HepG2 (cell line): ENCODE measurements at regions not wholly inside any gene's neighbourhood (a gene's known extent, or its start where the extent isn't known, plus 50 kb on each side); places are given as distances from the start of the nearest gene placed in this dataset.

Source experiments
- ATAC-seq: fragments of 200-7000 bp; cut with Tn5 transposase; 3 replicates; pipeline ENCODE4 v1.9.1; 2020; ENCODE audit warnings: mild to moderate bottlenecking, moderate library complexity
- BruUV-seq: library from RNA; stranded (reverse); fragments of 400-500 nt; replicated peaks from 2 replicates; lab custom pipeline; 2021; lab: Mats Ljungman, UMichigan
- CTCF ChIA-PET: fragments of 300-600 bp; formaldehyde crosslinking; extraction: SDS; loops from one replicate; lab custom pipeline; 2021; ENCODE audit warnings: low total read pairs, inconsistent platforms, low intra/inter-chr PET ratio; lab: Yijun Ruan, JAX
- POLR2A ChIA-PET: fragments of 350-600 bp; sonication (Branson Sonifier 250); formaldehyde crosslinking; loops from one replicate; lab custom pipeline; 2020; ENCODE audit warnings: antibody characterized with exemption, inconsistent platforms; lab: Yijun Ruan, JAX
- DNase-seq: peaks from one replicate; pipeline ENCODE4 v3.0.0-alpha.2; 2015; ENCODE audit warnings: low spot score
- FAIRE-seq: peaks from 3 replicates; lab custom pipeline; 2011; peaks lifted over from hg19 to GRCh38; lab: Jason Lieb, UNC
- H2AFZ ChIP-seq: one replicate; pipeline ENCODE4 v1.6.1; 2011; ENCODE audit warnings: low read length, inconsistent platforms
- H3K27ac ChIP-seq: fragments of 300-600 bp; 3 replicates; pipeline ENCODE4 v1.8.0; 2011; ENCODE audit warnings: mixed run types, mild to moderate bottlenecking, mixed read lengths, low read length, inconsistent platforms; ENCODE audit not compliant: insufficient read depth; ENCODE audit errors: extremely low read length
- H3K27me3 ChIP-seq, 2 experiments: fragments of 200-600 bp in 1 of 2; 2 replicates in 1 of 2; 3 replicates in 1 of 2; pipeline versions ENCODE4 v1.6.0 to v1.8.0; 2011; ENCODE audit warnings: low read length in 2 of 2, mild to moderate bottlenecking in 2 of 2, moderate library complexity in 2 of 2, inconsistent platforms in 1 of 2; ENCODE audit not compliant: insufficient read depth in 2 of 2, control insufficient read depth in 1 of 2
- H3K36me3 ChIP-seq, 2 experiments: fragments of 200-600 bp in 1 of 2; replicated peaks in 1 of 2; 2 replicates in 1 of 2; 3 replicates in 1 of 2; pipeline versions ENCODE4 v1.5.1 to v1.8.0; 2011; ENCODE audit warnings: low read length in 2 of 2, inconsistent platforms in 1 of 2; ENCODE audit not compliant: insufficient read depth in 2 of 2, control insufficient read depth in 1 of 2
- H3K4me1 ChIP-seq: 2 replicates; pipeline ENCODE4 v1.5.1; 2012; ENCODE audit warnings: low read length, inconsistent platforms; ENCODE audit not compliant: insufficient read depth
- H3K4me2 ChIP-seq: 2 replicates; pipeline ENCODE4 v1.6.0; 2011; ENCODE audit warnings: low read depth, low read length, inconsistent platforms
- H3K4me3 ChIP-seq, 3 experiments: fragments of 200-600 bp in 1 of 3; sonication (generic), shearing (Covaris generic) in 1 of 3; replicated peaks in 1 of 3; 2 replicates each; pipeline ENCODE4 v1.5.1; 2011 to 2016; ENCODE audit warnings: low read length in 3 of 3, inconsistent platforms in 2 of 3, low read depth in 2 of 3, mild to moderate bottlenecking in 2 of 3, control low read depth in 1 of 3, mixed read lengths in 1 of 3; ENCODE audit not compliant: insufficient read depth in 1 of 3
- H3K79me2 ChIP-seq: one replicate; pipeline ENCODE4 v1.6.1; 2011; ENCODE audit warnings: low read length, inconsistent platforms; ENCODE audit not compliant: insufficient read depth
- H3K9ac ChIP-seq: 2 replicates; pipeline ENCODE4 v1.6.0; 2011; ENCODE audit warnings: mild to moderate bottlenecking, low read depth, low read length, inconsistent platforms; ENCODE audit not compliant: insufficient read depth
- H3K9me3 ChIP-seq: 2 replicates; pipeline ENCODE4 v1.5.1; 2012; ENCODE audit warnings: mild to moderate bottlenecking, low read length
- H4K20me1 ChIP-seq: 2 replicates; pipeline ENCODE4 v1.6.0; 2011; ENCODE audit warnings: inconsistent platforms, mild to moderate bottlenecking, low read length, moderate library complexity; ENCODE audit not compliant: insufficient read depth
- CREB1 ChIP-seq, 2 experiments: fragments of 450-650 bp in 1 of 2; IDR thresholded peaks; 2 replicates each; pipeline ENCODE4 v1.6.1; 2016 to 2017; ENCODE audit warnings: control low read depth in 1 of 2, mild to moderate bottlenecking in 1 of 2, missing compliant biosample characterization in 1 of 2, missing genetic modification characterization in 1 of 2
- DR1 ChIP-seq: sonication (generic); formaldehyde crosslinking; IDR thresholded peaks from 2 replicates; pipeline ENCODE4 v1.8.0; 2021; ENCODE audit warnings: mild to moderate bottlenecking, missing genetic modification reagents, inconsistent platforms
- PRDM15 ChIP-seq: sonication (generic); formaldehyde crosslinking; IDR thresholded peaks from 2 replicates; pipeline ENCODE4 v1.4.0; 2020; ENCODE audit warnings: missing genetic modification reagents
- RELA ChIP-seq: sonication (generic); formaldehyde crosslinking; IDR thresholded peaks from 2 replicates; pipeline ENCODE4 v1.4.0; 2020; ENCODE audit warnings: missing genetic modification reagents
- SRY ChIP-seq: sonication (generic); formaldehyde crosslinking; IDR thresholded peaks from 2 replicates; pipeline ENCODE4 v1.8.0; 2022; ENCODE audit warnings: mild to moderate bottlenecking, missing genetic modification reagents
- TRAFD1 ChIP-seq: sonication (generic); formaldehyde crosslinking; IDR thresholded peaks from 2 replicates; pipeline ENCODE4 v1.5.1; 2020; ENCODE audit warnings: missing genetic modification reagents, mild to moderate bottlenecking, borderline replicate concordance
- ZNF12 ChIP-seq: sonication (generic); formaldehyde crosslinking; IDR thresholded peaks from 2 replicates; pipeline ENCODE4 v1.5.0; 2020; ENCODE audit warnings: missing genetic modification reagents
- WGBS: methylation state at CpG from one replicate; pipeline ENCODE4 v1.1.6; 2017; ENCODE audit warnings: low lambda C conversion rate; 5-methylcytosine and 5-hydroxymethylcytosine counted together
- in situ Hi-C: cut with HindIII; loops from 2 replicates; pipeline ENCODE4 v1.10.0; 2017; ENCODE audit warnings: low pct_unique_long_range_greater_than_20kb; ENCODE audit not compliant: extremely low pct_ligation_motif_present
- intact Hi-C: fragments of 100-400 bp; cut with micrococcal nuclease; formaldehyde crosslinking; loops from one replicate; pipeline ENCODE4 v1.10.0; 2022; ENCODE audit not compliant: unreplicated experiment
- TF ChIP-seq, protein P1 (sequence below): sonication (generic); formaldehyde crosslinking; IDR thresholded peaks from 2 replicates; pipeline ENCODE4 v1.4.0; 2020; ENCODE audit warnings: missing genetic modification reagents

- FAIRE-seq, result no peak
- no TSS peak for BruUV-seq
- H2AFZ ChIP-seq, result no peak overlapping the region
Measured at GRCh38 chr4:137427411-137427810, 104.9 kb downstream of the PCDH18 start.

More at GRCh38 chr4:137427411-137427810, 104.9 kb downstream of the PCDH18 start:
- Histone ChIP-seq H3K9me3 (no peaks in the 10 kb centered on the region), H3K4me3 (no peak overlapping the region), H4K20me1 (no peaks in the 10 kb centered on the region), H3K27me3 (no peaks in the 10 kb centered on the region), H3K79me2 (no peaks in the 10 kb centered on the region), H3K4me2 (no peak overlapping the region), H3K27ac (no peak overlapping the region), H3K4me1 (no peaks in the 10 kb centered on the region), H3K36me3 (no peaks in the 10 kb centered on the region), H3K9ac (no peak overlapping the region)
- intact Hi-C loops (no loop called here), in situ Hi-C loops (no loop called here)
- no peak for ATAC-seq
- CTCF ChIA-PET, result no interaction called here
- WGBS, result 23% methylated on average over 3 of the region's 3 CpGs
- TF ChIP-seq, protein P1, sequence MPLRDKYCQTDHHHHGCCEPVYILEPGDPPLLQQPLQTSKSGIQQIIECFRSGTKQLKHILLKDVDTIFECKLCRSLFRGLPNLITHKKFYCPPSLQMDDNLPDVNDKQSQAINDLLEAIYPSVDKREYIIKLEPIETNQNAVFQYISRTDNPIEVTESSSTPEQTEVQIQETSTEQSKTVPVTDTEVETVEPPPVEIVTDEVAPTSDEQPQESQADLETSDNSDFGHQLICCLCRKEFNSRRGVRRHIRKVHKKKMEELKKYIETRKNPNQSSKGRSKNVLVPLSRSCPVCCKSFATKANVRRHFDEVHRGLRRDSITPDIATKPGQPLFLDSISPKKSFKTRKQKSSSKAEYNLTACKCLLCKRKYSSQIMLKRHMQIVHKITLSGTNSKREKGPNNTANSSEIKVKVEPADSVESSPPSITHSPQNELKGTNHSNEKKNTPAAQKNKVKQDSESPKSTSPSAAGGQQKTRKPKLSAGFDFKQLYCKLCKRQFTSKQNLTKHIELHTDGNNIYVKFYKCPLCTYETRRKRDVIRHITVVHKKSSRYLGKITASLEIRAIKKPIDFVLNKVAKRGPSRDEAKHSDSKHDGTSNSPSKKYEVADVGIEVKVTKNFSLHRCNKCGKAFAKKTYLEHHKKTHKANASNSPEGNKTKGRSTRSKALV (CRISPR knock-in tag), result no peak
- TF ChIP-seq DR1 (CRISPR knock-in tag) (no peak), RELA (CRISPR knock-in tag) (no peak), ZNF12 (CRISPR knock-in tag) (no peak), CREB1 (IDR thresholded peaks at IDR 0.05) (no peak), CREB1 (CRISPR knock-in tag; IDR thresholded peaks at IDR 0.05) (no peak), PRDM15 (CRISPR knock-in tag) (no peak), SRY (CRISPR knock-in tag) (no peak), TRAFD1 (CRISPR knock-in tag) (no peak)
- TF ChIP-seq, all 625 proteins: peak for 0
- POLR2A ChIA-PET, result no interaction called here
- no peak for DNase-seq
